NCI-H1436 treated with DMSO at 0.1 percent for 48 hours (cell line): ENCODE measurements at regions not wholly inside any gene's neighbourhood (a gene's known extent, or its start where the extent isn't known, plus 50 kb on each side); places are given as distances from the start of the nearest gene placed in this dataset.
"Not testable (repeated sequence)": the region's sequence is repeated elsewhere in the genome, so short reads cannot be mapped to it uniquely, and the experiment has no call there.

Source experiments
- DNase-seq: peaks from one replicate; lab custom pipeline; 2025; lab: John Stamatoyannopoulos, UW

- DNase-seq = no peak
Observed at GRCh38 chr10:129041916-129042315, 425.1 kb upstream of the MGMT start.

GRCh38 chr10:129042776-129043595 is 424.1 kb upstream of the MGMT start:
- no peak for DNase-seq

- DNase-seq = no peak
Observed at GRCh38 chr10:129043691-129044090, 423.4 kb upstream of the MGMT start.

GRCh38 chr10:129045599-129045998 is 421.4 kb upstream of the MGMT start:
- DNase-seq = no peak

GRCh38 chr10:129046065-129046681 is 420.9 kb upstream of the MGMT start:
- DNase-seq = no peak

- no peak for DNase-seq
Observed at GRCh38 chr10:129046962-129047361, 420.1 kb upstream of the MGMT start.

GRCh38 chr10:129047600-129047999 is 419.4 kb upstream of the MGMT start:
- no peak for DNase-seq

GRCh38 chr10:129048513-129048912 is 418.5 kb upstream of the MGMT start:
- DNase-seq = no peak

- DNase-seq = no peak
Observed at GRCh38 chr10:129049501-129049900, 417.5 kb upstream of the MGMT start.

GRCh38 chr10:129055225-129055624 is 411.8 kb upstream of the MGMT start:
- no peak for DNase-seq

- no peak for DNase-seq
Observed at GRCh38 chr10:129055986-129056385, 411.1 kb upstream of the MGMT start.

- DNase-seq = no peak
Observed at GRCh38 chr10:129056734-129057689, 410.0 kb upstream of the MGMT start.

GRCh38 chr10:129057856-129058663 is 409.0 kb upstream of the MGMT start:
- no peak for DNase-seq

GRCh38 chr10:129058664-129059155 is 408.3 kb upstream of the MGMT start:
- DNase-seq = no peak

- DNase-seq = no peak
Observed at GRCh38 chr10:129059977-129060376, 407.1 kb upstream of the MGMT start.

- DNase-seq = no peak
Observed at GRCh38 chr10:129063212-129063611, 403.8 kb upstream of the MGMT start.

- DNase-seq = no peak
Observed at GRCh38 chr10:129063877-129064276, 403.2 kb upstream of the MGMT start.

- DNase-seq = not testable (repeated sequence)
Observed at GRCh38 chr10:129066529-129066928, 400.5 kb upstream of the MGMT start.

GRCh38 chr10:129071411-129071810 is 395.6 kb upstream of the MGMT start:
- not testable (repeated sequence) for DNase-seq

- no peak for DNase-seq
Observed at GRCh38 chr10:129074939-129075338, 392.1 kb upstream of the MGMT start.

- no peak for DNase-seq
Observed at GRCh38 chr10:129075508-129075907, 391.5 kb upstream of the MGMT start.
